Suprapubic skin (tissue), 4 donors: ENCODE measurements at regions not wholly inside any gene's neighbourhood (a gene's known extent, or its start where the extent isn't known, plus 50 kb on each side); places are given as distances from the start of the nearest gene placed in this dataset.

Source experiments
- DNase-seq, 2 donors: peaks; one replicate each; pipeline ENCODE4 v3.0.0-alpha.2; 2019; ENCODE audit warnings: low spot score in 2 of 2
- H3K27ac ChIP-seq: fragments of 200-600 bp; sonication (generic); one replicate; pipeline ENCODE4 v1.5.1; 2019
- H3K27me3 ChIP-seq: fragments of 200-600 bp; sonication (generic); one replicate; pipeline ENCODE4 v1.5.1; 2019
- H3K36me3 ChIP-seq: fragments of 200-600 bp; sonication (generic); one replicate; pipeline ENCODE4 v1.5.1; 2019
- H3K4me1 ChIP-seq: fragments of 200-600 bp; sonication (generic); one replicate; pipeline ENCODE4 v1.5.1; 2019
- H3K4me3 ChIP-seq: fragments of 200-600 bp; sonication (generic); one replicate; pipeline ENCODE4 v1.5.1; 2019; ENCODE audit warnings: mild to moderate bottlenecking
- H3K9me3 ChIP-seq: fragments of 200-600 bp; sonication (generic); one replicate; pipeline ENCODE4 v1.5.1; 2019
- CTCF ChIP-seq, 2 donors: fragments of 200-600 bp in 1 of 2; fragments of 450-650 bp in 1 of 2; sonication (generic) in 1 of 2; IDR thresholded peaks; one replicate each; pipeline ENCODE4 v1.5.1; 2016 to 2019; ENCODE audit warnings: antibody characterized with exemption in 2 of 2, mild to moderate bottlenecking in 1 of 2, moderate library complexity in 1 of 2
- EP300 ChIP-seq: sonication (generic); formaldehyde crosslinking; IDR thresholded peaks from one replicate; pipeline ENCODE4 v1.6.1; 2017; ENCODE audit warnings: antibody characterized with exemption
- POLR2A ChIP-seq, 2 donors: fragments of 450-650 bp; IDR thresholded peaks; one replicate each; pipeline ENCODE4 v1.6.1; 2017; ENCODE audit warnings: antibody characterized with exemption in 2 of 2, mild to moderate bottlenecking in 2 of 2, moderate library complexity in 2 of 2
- POLR2AphosphoS5 ChIP-seq, 3 donors: sonication (generic); formaldehyde crosslinking; IDR thresholded peaks; one replicate each; pipeline ENCODE4 v1.6.1; 2017; ENCODE audit warnings: antibody characterized with exemption in 3 of 3
- WGBS: methylation state at CpG from one replicate; pipeline ENCODE4 v1.1.5; 2018; 5-methylcytosine and 5-hydroxymethylcytosine counted together

- 79% methylated on average over 3 of the region's 3 CpGs for WGBS
- Histone ChIP-seq H3K4me1 (no peaks in the 10 kb centered on the region), H3K27ac (no peak overlapping the region), H3K27me3 (no peaks in the 10 kb centered on the region), H3K36me3 (no peaks in the 10 kb centered on the region), H3K4me3 (no peak overlapping the region), H3K9me3 (no peaks in the 10 kb centered on the region)
- no peak for DNase-seq
- TF ChIP-seq CTCF (IDR thresholded peaks at IDR 0.05) (no peak), POLR2AphosphoS5 (IDR thresholded peaks at IDR 0.05) (no peak), EP300 (no peak), POLR2A (IDR thresholded peaks at IDR 0.05) (no peak)
These were observed 225.1 kb upstream of the ZP4 start for GRCh38 chr1:238115852-238116251.

GRCh38 chr1:238112952-238113621, 222.4 kb upstream of the ZP4 start:
- TF ChIP-seq POLR2AphosphoS5 (IDR thresholded peaks at IDR 0.05) = no peak
- TF ChIP-seq POLR2A (IDR thresholded peaks at IDR 0.05) = no peak
- no peak for TF ChIP-seq CTCF (IDR thresholded peaks at IDR 0.05)
- TF ChIP-seq EP300 = no peak
- Histone ChIP-seq H3K9me3 (no peaks in the 10 kb centered on the region), H3K4me1 (no peaks in the 10 kb centered on the region), H3K27me3 (no peaks in the 10 kb centered on the region), H3K27ac (no peak overlapping the region), H3K36me3 (no peaks in the 10 kb centered on the region), H3K4me3 (no peak overlapping the region)
- no peak for DNase-seq
- 82% methylated on average over 5 of the region's 5 CpGs for WGBS

GRCh38 chr1:238111516-238111915, 220.8 kb upstream of the ZP4 start:
- WGBS = 32% methylated on average over 2 of the region's 2 CpGs
- H3K9me3 ChIP-seq = no peaks in the 10 kb centered on the region
- H3K4me3 ChIP-seq = no peak overlapping the region
- no peaks in the 10 kb centered on the region for H3K36me3 ChIP-seq
- no peaks in the 10 kb centered on the region for H3K4me1 ChIP-seq
- H3K27ac ChIP-seq = no peak overlapping the region
- DNase-seq = no peak
- TF ChIP-seq POLR2AphosphoS5 (IDR thresholded peaks at IDR 0.05) (no peak), POLR2A (IDR thresholded peaks at IDR 0.05) (no peak), EP300 (no peak), CTCF (IDR thresholded peaks at IDR 0.05) (no peak)
- no peaks in the 10 kb centered on the region for H3K27me3 ChIP-seq

GRCh38 chr1:238111081-238111480, 220.4 kb upstream of the ZP4 start:
- TF ChIP-seq EP300 = no peak
- TF ChIP-seq POLR2A (IDR thresholded peaks at IDR 0.05) = no peak
- TF ChIP-seq CTCF (IDR thresholded peaks at IDR 0.05) = no peak
- no peak for TF ChIP-seq POLR2AphosphoS5 (IDR thresholded peaks at IDR 0.05)
- Histone ChIP-seq H3K9me3 (no peaks in the 10 kb centered on the region), H3K36me3 (no peaks in the 10 kb centered on the region), H3K27ac (no peak overlapping the region), H3K27me3 (no peaks in the 10 kb centered on the region), H3K4me1 (no peaks in the 10 kb centered on the region), H3K4me3 (no peak overlapping the region)
- DNase-seq = no peak
- 68% methylated on average over 1 of the region's 1 CpG for WGBS

- TF ChIP-seq POLR2A (IDR thresholded peaks at IDR 0.05) (no peak), EP300 (no peak), CTCF (IDR thresholded peaks at IDR 0.05) (no peak), POLR2AphosphoS5 (IDR thresholded peaks at IDR 0.05) (no peak)
- Histone ChIP-seq H3K4me1 (no peaks in the 10 kb centered on the region), H3K27ac (no peak overlapping the region), H3K9me3 (no peaks in the 10 kb centered on the region), H3K36me3 (no peaks in the 10 kb centered on the region), H3K27me3 (no peaks in the 10 kb centered on the region), H3K4me3 (no peak overlapping the region)
- DNase-seq = no peak
- WGBS = 93% methylated on average over 2 of the region's 2 CpGs
These were observed 217.7 kb upstream of the ZP4 start for GRCh38 chr1:238108417-238108816.
